ENCODE measurements at regions not wholly inside any gene's neighbourhood (a gene's known extent, or its start where the extent isn't known, plus 50 kb on each side); places are given as distances from the start of the nearest gene placed in this dataset.

DNA sequence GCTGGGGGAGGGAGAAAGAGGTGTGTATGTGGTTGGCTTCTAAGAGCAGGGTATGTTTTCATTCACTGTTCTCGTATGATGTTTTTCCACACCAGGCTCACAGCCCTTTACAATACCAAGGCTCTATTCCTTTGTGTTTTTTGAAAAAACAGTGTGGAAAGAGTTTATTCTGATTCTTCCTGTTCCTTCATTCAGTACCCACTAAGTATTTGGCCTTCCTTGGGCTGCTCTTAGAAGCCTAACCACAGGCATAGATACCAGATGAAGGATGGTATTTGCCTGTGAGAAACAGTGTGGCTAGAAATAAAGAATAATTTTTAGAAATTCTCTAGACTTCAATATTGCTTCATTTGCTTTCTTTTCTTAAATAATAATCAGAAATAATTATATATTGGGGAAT, 518.0 kb upstream of the DIPK2B start:
- Mint-ChIP-seq H3K27me3 (peaks cover 2% of the 10 kb centered on the region), H3K27ac (no peak overlapping the region), H3K4me3 (no peak overlapping the region), H3K9me3 (peaks cover 0 to 4% (median 2%) of the 10 kb centered on the region in 3 donors), H3K36me3 (peaks cover 1% of the 10 kb centered on the region), H3K4me1 (peaks cover 16 to 19% (median 16%) of the 10 kb centered on the region in 3 donors)

DNA sequence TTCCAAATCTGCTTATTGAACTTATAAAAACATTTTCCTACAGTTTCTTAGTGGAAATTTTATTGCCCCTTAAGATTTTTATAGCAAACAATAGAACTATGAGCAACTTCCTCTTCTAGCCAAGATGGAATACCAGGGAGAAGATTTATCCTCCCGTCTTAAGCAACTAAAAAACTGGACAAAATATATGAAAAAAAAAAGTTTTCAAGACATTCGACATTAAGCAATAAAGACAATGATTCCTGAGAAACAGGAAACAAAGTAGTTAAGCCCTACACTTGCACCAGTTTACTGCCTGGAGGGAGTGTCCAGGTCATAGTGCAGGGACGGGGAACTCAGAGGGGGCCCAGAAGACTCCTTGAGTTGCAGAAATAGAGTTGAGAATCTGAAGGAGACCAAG, 516.1 kb upstream of the DIPK2B start:
- peaks cover 0 to 4% (median 2%) of the 10 kb centered on the region in 3 donors for H3K9me3 Mint-ChIP-seq
- no peak overlapping the region for H3K4me3 Mint-ChIP-seq
- H3K27ac Mint-ChIP-seq = no peak overlapping the region
- H3K27me3 Mint-ChIP-seq = no peaks in the 10 kb centered on the region
- peaks cover 1% of the 10 kb centered on the region for H3K36me3 Mint-ChIP-seq
- H3K4me1 Mint-ChIP-seq = peaks cover 16 to 19% (median 18%) of the 10 kb centered on the region in 3 donors

DNA sequence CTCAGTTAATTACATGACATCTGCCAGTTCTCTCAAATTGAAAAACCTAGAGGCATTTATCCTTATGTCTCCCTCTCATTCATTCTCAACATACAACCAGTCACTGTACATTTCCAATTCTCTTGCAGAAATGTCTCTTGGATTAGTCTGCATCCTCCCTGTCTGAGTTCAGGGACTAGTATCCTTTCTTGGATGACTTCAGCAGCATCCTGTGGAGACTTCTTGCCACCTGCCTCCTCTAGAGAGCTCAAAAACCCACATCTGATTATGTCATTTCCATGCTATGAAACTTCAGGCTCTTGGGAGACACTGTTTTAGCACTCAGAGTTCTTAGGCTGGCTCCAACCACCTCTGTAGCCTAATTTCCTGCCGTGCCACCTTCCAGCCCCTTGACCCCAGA, 515.1 kb upstream of the DIPK2B start:
- Mint-ChIP-seq H3K4me3 (no peak overlapping the region), H3K27ac (peak overlapping the region in 1 of 3 donors; percentile 28), H3K4me1 (peaks cover 18 to 26% (median 22%) of the 10 kb centered on the region in 3 donors), H3K9me3 (peaks cover 0 to 4% (median 2%) of the 10 kb centered on the region in 3 donors), H3K36me3 (peaks cover 1% of the 10 kb centered on the region), H3K27me3 (no peaks in the 10 kb centered on the region)

DNA sequence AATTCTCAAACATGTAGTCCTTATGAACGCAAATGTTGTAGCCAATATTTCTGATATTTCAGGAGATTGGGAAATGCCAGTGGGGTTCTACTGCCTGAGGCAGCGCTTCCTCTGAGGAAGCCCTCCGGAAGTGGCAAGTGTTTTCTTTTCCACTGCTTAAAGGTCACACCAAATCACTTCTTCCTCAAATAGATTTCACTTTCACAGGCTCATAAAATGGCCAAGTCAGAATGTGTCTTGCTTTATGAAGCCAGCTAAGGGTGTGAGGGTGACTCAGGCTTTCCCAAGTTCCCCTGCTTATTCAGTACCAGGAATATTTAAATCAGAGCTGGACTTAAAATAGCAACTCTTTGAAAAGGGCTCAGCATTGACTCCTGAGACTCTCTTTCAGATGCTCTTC, 514.2 kb upstream of the DIPK2B start:
- H3K4me3 Mint-ChIP-seq = peak overlapping the region in 1 of 4 donors; percentile 65
- peaks cover 21 to 31% (median 24%) of the 10 kb centered on the region in 3 donors for H3K4me1 Mint-ChIP-seq
- H3K27me3 Mint-ChIP-seq = no peaks in the 10 kb centered on the region
- no peak overlapping the region for H3K27ac Mint-ChIP-seq
- peaks cover 1% of the 10 kb centered on the region for H3K36me3 Mint-ChIP-seq
- peaks cover 0 to 4% (median 2%) of the 10 kb centered on the region in 3 donors for H3K9me3 Mint-ChIP-seq

DNA sequence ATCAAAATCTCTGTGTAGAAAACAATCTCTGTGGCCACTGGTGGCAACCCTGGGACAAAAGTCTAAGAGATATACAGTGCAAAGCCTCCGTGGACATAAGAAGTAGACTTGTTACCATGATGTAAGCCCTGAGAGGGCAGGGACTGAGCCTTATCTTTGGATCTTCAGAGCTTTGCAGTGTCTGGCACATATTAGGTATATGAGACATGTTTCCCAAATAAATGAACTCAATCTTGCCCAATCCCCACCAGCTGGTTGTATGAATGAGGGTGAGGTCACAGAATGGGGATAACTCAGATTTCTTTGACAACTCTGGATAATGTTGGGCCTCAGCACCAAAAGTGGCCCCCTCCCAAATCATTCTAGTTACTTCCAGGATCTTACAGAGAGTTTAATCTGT, 511.4 kb upstream of the DIPK2B start:
- Mint-ChIP-seq H3K9me3 (no peaks in the 10 kb centered on the region), H3K4me1 (peaks cover 24 to 35% (median 26%) of the 10 kb centered on the region in 3 donors), H3K36me3 (peaks cover under 1% of the 10 kb centered on the region), H3K4me3 (no peak overlapping the region), H3K27me3 (no peaks in the 10 kb centered on the region), H3K27ac (no peak overlapping the region)

DNA sequence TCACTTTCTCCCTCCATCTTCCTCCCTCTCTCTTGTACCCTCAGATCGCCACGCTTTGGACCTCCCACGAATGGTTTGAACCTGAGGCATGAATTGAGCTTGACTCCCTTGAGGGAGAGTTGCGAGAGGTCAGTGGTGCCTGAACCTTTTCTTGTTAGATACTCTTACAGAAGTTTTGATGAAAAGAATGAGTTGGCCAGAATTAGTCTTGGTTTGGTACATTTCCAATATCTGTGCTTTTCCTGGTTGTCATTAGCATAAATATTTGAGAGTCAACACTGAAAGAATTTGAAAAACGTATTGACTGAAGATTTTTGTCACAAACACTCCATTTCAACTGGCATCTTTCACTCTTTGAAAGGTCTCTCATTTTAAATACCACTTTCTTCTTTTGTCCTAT, 510.6 kb upstream of the DIPK2B start:
- Mint-ChIP-seq H3K27me3 (no peaks in the 10 kb centered on the region), H3K27ac (no peak overlapping the region)

DNA sequence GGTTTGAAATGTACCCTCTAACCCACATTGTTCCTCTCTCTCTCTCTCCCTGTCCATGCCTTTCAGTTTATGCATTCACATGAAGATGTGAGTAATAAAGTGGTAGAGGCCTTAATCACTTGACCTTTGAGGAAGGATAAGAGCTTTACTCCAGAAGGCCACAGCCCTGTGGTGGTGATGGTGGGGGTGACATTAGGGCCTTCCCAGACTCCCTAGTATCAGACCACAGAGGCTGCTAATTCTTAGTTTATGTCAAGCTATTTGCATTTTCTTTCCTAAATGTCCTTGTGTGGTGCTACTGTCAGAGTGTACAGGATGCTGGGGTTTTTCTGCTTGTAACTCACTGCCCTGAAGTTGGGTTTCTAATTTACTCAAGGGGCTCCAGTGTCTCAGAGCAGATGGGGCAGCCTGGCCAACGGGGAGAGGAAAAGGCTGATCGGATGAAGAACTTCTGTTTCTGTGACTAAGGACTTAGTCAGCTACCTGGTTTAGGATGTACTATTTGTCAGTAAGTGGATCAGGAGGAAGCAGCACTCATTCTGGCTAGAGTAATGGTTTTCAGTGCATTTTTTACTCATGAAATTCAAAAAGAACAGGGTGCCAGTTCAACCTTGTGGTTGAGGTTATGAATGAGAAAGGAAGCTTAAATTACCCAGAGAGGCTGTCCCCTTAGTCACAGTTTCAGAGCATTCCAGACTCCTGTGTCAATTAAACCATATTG, 509.6 kb upstream of the DIPK2B start:
- Mint-ChIP-seq H3K4me1 (peaks cover 14 to 29% (median 17%) of the 10 kb centered on the region in 3 donors), H3K36me3 (no peaks in the 10 kb centered on the region), H3K27me3 (no peaks in the 10 kb centered on the region), H3K9me3 (no peaks in the 10 kb centered on the region), H3K4me3 (peak overlapping the region in 1 of 4 donors; percentile 18), H3K27ac (peak overlapping the region in 1 of 3 donors; percentile 7)

More for the DNA sequence above, 510.6 kb upstream of the DIPK2B start:
- no peaks in the 10 kb centered on the region for H3K36me3 Mint-ChIP-seq
- no peaks in the 10 kb centered on the region for H3K9me3 Mint-ChIP-seq
- H3K4me3 Mint-ChIP-seq = no peak overlapping the region
- H3K4me1 Mint-ChIP-seq = peaks cover 22 to 35% (median 26%) of the 10 kb centered on the region in 3 donors

DNA sequence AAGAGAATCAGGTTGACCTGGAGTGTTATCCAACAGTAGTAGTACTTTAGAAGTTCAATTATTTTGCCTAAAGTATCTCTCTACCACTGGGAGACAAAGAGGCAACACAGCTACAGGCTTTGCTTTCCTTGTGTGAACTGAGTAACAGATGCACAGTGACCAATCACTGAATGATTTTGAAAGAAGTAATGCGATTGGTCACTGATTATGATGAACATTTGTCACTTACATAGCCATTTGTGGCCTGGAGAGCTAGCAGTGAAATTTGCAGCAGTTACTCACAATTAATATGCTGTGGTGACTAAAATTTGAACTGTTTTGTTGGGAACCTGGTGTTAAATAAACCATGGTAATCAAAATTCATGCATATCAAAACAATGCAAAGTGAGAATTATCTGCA, 508.7 kb upstream of the DIPK2B start:
- no peaks in the 10 kb centered on the region for H3K36me3 Mint-ChIP-seq
- H3K27ac Mint-ChIP-seq = peak overlapping the region in 2 of 3 donors; percentile 18 to 43
- H3K4me1 Mint-ChIP-seq = peaks cover 7 to 20% (median 11%) of the 10 kb centered on the region in 3 donors
- H3K4me3 Mint-ChIP-seq = no peak overlapping the region
- no peaks in the 10 kb centered on the region for H3K9me3 Mint-ChIP-seq
- H3K27me3 Mint-ChIP-seq = no peaks in the 10 kb centered on the region

DNA sequence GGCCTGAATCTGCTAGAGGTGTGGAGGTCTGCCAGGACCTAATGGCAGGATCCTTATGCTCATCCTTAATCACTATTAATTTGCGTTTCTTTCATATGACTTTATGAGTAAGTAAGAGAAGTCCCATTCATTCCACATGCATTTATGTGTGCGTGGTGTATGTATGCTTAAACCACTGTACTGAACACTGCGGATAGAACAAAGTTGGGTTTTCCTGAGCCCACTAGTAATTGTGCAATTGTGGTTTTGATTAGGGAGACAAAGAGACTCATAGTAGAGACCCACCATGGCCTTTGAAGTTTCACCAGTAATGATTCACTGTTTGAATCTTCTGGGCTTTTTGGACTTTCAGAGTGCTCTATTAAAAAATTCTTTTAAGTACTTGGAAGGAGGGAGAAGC, 498.5 kb upstream of the DIPK2B start:
- H3K27me3 Mint-ChIP-seq = peaks cover 3% of the 10 kb centered on the region
- H3K27ac Mint-ChIP-seq = no peak overlapping the region
- peaks cover 0 to 1% (median 0%) of the 10 kb centered on the region in 3 donors for H3K9me3 Mint-ChIP-seq
- peaks cover 0 to 1% (median 0%) of the 10 kb centered on the region in 3 donors for H3K4me1 Mint-ChIP-seq
- no peak overlapping the region for H3K4me3 Mint-ChIP-seq
- H3K36me3 Mint-ChIP-seq = peaks cover 5% of the 10 kb centered on the region

DNA sequence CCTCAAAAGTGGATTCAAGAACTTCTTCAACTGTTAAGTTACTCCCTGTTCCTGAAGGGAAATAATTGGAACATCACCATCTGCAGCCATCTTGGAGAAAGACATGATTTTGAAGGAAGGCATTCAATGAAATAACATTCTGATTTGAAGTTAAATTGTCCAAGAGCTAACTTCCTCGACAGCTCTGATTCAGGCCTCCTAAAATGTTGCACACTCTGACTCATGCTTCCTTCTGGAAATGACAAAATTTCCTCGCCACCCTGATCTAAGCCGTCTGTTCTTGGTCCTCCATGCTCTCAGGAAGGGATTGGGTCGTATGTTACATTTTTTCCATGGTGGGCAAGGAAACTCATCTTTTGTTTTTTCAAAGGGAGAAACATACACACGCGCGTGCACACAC, 496.9 kb upstream of the DIPK2B start:
- Mint-ChIP-seq H3K36me3 (peaks cover 5% of the 10 kb centered on the region), H3K4me3 (no peak overlapping the region), H3K4me1 (peaks cover 0 to 1% (median 0%) of the 10 kb centered on the region in 3 donors), H3K27ac (no peak overlapping the region), H3K27me3 (peaks cover 3% of the 10 kb centered on the region), H3K9me3 (peaks cover 0 to 1% (median 0%) of the 10 kb centered on the region in 3 donors)

DNA sequence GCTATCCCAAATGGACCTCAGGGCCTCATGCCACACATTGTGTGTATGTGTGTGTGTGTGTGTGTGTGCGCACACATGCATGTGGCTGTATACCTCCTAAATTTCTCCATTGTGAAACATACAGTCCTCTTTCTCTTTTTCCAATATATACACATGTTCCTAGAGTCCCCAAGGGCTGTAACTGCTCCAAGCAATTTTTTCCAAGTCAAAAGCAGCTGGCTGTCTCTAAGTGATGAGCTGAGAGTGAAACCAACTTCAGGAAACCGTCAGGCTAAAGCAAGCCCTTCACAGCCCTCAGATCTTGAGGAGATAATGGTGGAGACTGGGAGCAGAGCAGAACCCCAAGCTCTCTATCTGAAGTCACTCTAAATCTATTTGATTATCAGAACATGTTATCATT, 496.1 kb upstream of the DIPK2B start:
- no peak overlapping the region for H3K4me3 Mint-ChIP-seq
- peaks cover 3% of the 10 kb centered on the region for H3K27me3 Mint-ChIP-seq
- H3K36me3 Mint-ChIP-seq = peaks cover 5% of the 10 kb centered on the region

DNA sequence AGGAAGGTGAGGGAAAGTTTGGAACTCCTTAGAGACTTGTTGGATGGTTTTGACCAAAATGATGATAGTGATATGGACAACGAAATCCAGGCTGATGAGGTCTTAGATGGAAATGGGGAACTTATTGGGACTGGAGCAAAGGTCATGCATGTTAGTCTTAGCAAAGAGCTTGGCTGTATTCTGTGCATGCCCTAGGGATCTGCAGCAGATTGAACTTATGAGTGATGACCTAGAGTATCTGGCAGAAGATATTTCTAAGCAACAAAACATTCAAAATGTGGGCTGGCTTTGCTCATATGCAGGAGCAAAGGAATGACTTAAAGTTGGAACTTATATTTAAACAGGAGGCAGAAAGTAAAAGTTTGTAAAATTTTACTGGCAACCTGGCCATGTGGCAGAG, 489.3 kb upstream of the DIPK2B start:
- no peaks in the 10 kb centered on the region for H3K36me3 Mint-ChIP-seq
- peaks cover 0 to 4% (median 0%) of the 10 kb centered on the region in 3 donors for H3K9me3 Mint-ChIP-seq
- no peaks in the 10 kb centered on the region for H3K4me1 Mint-ChIP-seq
- peaks cover 12% of the 10 kb centered on the region for H3K27me3 Mint-ChIP-seq
- H3K4me3 Mint-ChIP-seq = no peak overlapping the region
- H3K27ac Mint-ChIP-seq = no peak overlapping the region

More for the DNA sequence above, 496.1 kb upstream of the DIPK2B start:
- peaks cover 0 to 1% (median 0%) of the 10 kb centered on the region in 3 donors for H3K4me1 Mint-ChIP-seq
- H3K9me3 Mint-ChIP-seq = peaks cover 0 to 1% (median 0%) of the 10 kb centered on the region in 3 donors
- peak overlapping the region in 1 of 3 donors; percentile 31 for H3K27ac Mint-ChIP-seq

DNA sequence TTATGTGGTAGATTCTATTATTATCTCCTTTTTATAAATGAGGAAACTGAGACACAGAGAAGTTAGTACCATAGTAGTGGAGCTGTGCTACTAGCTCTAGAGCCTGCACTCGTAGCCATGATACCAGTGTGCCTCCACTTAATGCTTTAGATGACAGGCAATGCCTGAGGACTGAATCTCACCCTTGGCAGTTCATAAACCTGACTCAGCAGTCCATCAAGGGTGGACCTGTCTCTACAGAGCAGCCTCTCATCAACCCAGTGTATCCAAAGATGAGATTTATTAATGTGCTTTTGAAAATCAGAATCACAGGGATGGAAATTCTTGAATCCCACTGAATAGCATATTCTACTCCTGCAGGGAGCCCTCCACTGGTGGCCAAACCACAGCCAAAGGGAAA, 483.2 kb upstream of the DIPK2B start:
- Mint-ChIP-seq H3K4me1 (no peaks in the 10 kb centered on the region), H3K36me3 (no peaks in the 10 kb centered on the region), H3K27me3 (peaks cover 1% of the 10 kb centered on the region), H3K4me3 (no peak overlapping the region), H3K9me3 (peaks cover 0 to 4% (median 0%) of the 10 kb centered on the region in 3 donors), H3K27ac (no peak overlapping the region)

DNA sequence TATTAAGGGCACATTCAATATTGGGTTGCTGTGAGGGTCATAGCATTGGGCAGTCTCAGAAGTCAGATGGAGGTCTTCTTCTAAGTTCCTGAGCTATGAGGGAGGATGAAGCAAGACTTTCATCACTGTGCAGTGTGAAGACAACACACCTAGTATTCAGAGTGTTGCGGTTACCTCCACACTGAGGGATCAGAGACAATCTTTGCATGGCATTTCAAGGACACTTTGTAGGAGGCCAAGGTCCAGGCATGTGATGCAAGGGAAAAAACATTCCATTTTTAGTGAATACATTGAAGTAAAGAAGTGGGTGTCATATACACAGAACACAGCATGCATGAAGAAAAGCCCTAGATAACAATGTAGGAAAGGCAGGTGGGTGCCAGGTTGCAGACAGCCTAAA, 481.2 kb upstream of the DIPK2B start:
- H3K27ac Mint-ChIP-seq = no peak overlapping the region
- no peak overlapping the region for H3K4me3 Mint-ChIP-seq
- peaks cover 0 to 2% (median 0%) of the 10 kb centered on the region in 3 donors for H3K9me3 Mint-ChIP-seq
- no peaks in the 10 kb centered on the region for H3K4me1 Mint-ChIP-seq
- H3K36me3 Mint-ChIP-seq = no peaks in the 10 kb centered on the region
- peaks cover 1% of the 10 kb centered on the region for H3K27me3 Mint-ChIP-seq

DNA sequence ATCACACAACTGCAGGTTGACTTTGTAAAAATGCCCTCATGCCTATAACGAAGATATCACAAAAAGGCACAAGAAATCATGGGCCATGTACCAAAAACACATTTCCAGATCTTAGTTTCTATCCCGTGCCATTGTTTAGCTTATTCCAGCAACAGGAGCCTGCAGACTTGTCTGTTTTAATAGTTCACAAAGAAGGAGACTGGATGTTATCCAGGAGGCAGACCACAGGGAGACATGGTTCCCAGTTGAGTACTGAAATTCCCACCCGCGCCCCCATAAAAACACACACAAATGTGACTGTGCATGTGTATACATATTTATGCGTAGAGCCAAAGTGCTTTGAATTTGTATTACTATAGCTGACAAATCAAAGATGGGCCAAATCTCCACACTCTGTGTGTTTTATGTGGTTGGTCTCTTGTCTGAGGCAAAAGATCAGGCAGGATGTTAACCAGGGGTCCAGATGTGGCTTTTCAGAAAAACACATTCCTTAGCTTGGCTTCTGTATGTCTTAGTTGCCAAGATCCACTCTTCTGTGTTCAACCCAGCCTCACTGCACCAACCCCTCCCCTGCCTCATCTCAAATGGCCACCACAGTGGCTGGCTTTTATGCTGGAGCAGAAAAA, 469.2 kb upstream of the DIPK2B start:
- Mint-ChIP-seq H3K4me3 (no peak overlapping the region), H3K27me3 (no peaks in the 10 kb centered on the region), H3K27ac (no peak overlapping the region), H3K4me1 (no peaks in the 10 kb centered on the region), H3K36me3 (no peaks in the 10 kb centered on the region), H3K9me3 (no peaks in the 10 kb centered on the region)
